AG09319 (cell line): ENCODE measurements at regions not wholly inside any gene's neighbourhood (a gene's known extent, or its start where the extent isn't known, plus 50 kb on each side); places are given as distances from the start of the nearest gene placed in this dataset.

Experiments
- DNase-seq: peaks from one replicate; pipeline ENCODE4 v3.0.0-alpha.2; 2010; ENCODE audit warnings: low read depth; ENCODE audit errors: extremely low read depth
- CTCF ChIP-seq: IDR thresholded peaks from 2 replicates; pipeline ENCODE4 v1.5.1; 2011; ENCODE audit warnings: low read depth, mild to moderate bottlenecking, inconsistent platforms, low read length, moderate library complexity

DNA sequence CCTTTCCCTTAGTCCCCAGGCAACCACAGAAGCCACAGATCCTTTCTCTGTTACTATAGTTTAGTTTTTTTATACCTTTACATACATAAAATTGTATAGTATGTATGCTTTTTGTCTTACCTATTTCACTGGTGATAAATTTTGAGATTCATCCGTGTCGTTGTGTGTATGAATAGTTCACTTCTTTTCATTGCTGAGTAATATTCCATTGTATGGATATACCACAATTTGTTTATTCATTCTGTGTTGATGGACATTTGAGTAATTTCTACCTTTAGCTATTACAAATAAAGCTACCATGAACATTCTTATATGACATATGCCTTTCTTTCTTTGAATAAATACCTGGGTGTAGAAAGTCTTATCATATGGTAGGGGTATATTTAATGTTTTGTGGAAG, 102.8 kb upstream of the CERS6 start:
- no peak for TF ChIP-seq CTCF
- no peak for DNase-seq

DNA sequence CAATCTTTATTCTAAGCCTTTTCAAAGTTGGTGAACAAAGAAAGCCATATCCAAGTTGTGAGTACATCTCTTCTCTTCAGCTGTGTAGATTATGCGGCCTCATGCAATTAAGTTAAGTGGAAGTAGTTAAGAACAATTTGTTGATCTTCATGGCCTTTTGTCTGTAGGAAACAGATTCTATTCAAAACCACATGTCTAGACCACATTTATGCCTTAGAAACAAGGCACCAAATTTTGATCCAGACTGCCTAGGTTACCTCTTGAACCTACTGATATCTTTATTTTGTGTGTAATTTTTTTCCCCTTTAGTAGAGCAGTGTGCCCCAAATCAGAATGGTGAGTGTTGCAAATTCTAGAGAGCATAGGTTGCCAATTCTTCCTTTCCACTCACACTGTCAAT, 101.6 kb upstream of the CERS6 start:
- TF ChIP-seq CTCF = no peak
- no peak for DNase-seq

GRCh38 chr2:168355121-168355520, 101.0 kb upstream of the CERS6 start:
- no peak for DNase-seq
- no peak for TF ChIP-seq CTCF

- no peak for TF ChIP-seq CTCF
- DNase-seq = no peak
Measured at GRCh38 chr2:168355779-168356476, 100.1 kb upstream of the CERS6 start.

- DNase-seq = no peak
- no peak for TF ChIP-seq CTCF
Measured at GRCh38 chr2:168356477-168356835, 99.6 kb upstream of the CERS6 start.

- TF ChIP-seq CTCF = no peak
- DNase-seq = no peak
Measured at GRCh38 chr2:168357797-168358472, 98.1 kb upstream of the CERS6 start.

DNA sequence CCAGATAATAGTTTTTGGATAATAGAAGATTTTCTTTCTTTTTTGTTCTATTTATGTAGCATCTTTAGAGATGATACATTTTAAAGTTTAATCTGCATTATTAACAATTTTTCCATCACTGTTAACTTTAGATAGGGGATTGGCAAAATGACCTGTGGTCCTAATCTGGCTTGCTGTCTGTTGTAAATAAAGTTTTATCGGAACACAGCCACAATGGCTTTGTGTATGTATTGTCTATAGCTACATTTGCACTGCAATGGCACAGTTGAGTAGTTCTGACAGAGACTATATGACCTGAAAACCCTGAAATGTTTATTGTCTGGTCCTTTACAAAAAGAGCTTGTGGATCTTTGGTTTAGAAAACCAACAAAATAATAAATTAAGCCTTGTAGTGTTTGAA, 97.0 kb upstream of the CERS6 start:
- TF ChIP-seq CTCF = no peak
- no peak for DNase-seq
